Mammary epithelial cell (primary cell): ENCODE measurements at regions not wholly inside any gene's neighbourhood (a gene's known extent, or its start where the extent isn't known, plus 50 kb on each side); places are given as distances from the start of the nearest gene placed in this dataset.

Source experiments
- EZH2 ChIP-seq: IDR thresholded peaks from 2 replicates; pipeline ENCODE4 v1.6.1; 2012; ENCODE audit warnings: low read length, inconsistent platforms, borderline replicate concordance
- TF ChIP-seq, protein P1 (sequence below), 2 donors: IDR thresholded peaks in 1 of 2; conservative IDR thresholded peaks in 1 of 2; 2 replicates each; pipeline ENCODE4 v1.5.1; 2011 to 2012; ENCODE audit warnings: inconsistent platforms in 2 of 2, low read length in 2 of 2, mild to moderate bottlenecking in 2 of 2, control low read depth in 1 of 2, low read depth in 1 of 2; ENCODE audit not compliant: insufficient read depth in 1 of 2; ENCODE audit errors: extremely low read depth in 1 of 2

DNA sequence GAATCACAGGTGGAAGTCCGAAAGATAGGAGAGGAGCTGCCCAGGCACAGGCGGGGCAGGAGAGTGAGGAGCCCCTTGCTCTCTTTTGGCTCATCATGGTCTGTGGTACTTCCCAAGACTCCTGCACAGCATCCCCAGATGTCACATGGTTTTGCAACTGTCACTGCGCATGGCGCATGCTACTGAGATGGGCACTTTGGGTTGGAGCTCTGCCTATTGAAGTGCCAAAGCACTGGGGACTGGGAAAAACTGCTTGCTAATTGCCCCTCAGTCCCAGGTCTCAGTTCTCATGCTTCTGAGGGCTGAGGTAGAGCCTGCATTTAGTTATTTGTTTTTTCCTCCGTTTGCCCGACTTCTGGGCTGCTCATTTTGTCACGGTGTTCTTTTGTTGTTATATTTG lies 156.8 kb upstream of the CDH13 start:
- TF ChIP-seq EZH2, result no peak
- TF ChIP-seq, protein P1, sequence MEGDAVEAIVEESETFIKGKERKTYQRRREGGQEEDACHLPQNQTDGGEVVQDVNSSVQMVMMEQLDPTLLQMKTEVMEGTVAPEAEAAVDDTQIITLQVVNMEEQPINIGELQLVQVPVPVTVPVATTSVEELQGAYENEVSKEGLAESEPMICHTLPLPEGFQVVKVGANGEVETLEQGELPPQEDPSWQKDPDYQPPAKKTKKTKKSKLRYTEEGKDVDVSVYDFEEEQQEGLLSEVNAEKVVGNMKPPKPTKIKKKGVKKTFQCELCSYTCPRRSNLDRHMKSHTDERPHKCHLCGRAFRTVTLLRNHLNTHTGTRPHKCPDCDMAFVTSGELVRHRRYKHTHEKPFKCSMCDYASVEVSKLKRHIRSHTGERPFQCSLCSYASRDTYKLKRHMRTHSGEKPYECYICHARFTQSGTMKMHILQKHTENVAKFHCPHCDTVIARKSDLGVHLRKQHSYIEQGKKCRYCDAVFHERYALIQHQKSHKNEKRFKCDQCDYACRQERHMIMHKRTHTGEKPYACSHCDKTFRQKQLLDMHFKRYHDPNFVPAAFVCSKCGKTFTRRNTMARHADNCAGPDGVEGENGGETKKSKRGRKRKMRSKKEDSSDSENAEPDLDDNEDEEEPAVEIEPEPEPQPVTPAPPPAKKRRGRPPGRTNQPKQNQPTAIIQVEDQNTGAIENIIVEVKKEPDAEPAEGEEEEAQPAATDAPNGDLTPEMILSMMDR (conservative IDR thresholded peaks at IDR 0.05 in 1 of 2, IDR thresholded peaks at IDR 0.05 in 1 of 2; ENCODE audit: extremely low read depth in 1 of 2, insufficient read depth in 1 of 2, low read depth in 1 of 2, low read length in 2 of 2), result no peak
